Calu3 (cell line): ENCODE measurements at regions not wholly inside any gene's neighbourhood (a gene's known extent, or its start where the extent isn't known, plus 50 kb on each side); places are given as distances from the start of the nearest gene placed in this dataset.

Experiments
- BruUV-seq: library from RNA; stranded (reverse); fragments of 400-500 nt; replicated peaks from 2 replicates; lab custom pipeline; 2021; lab: Mats Ljungman, UMichigan
- CTCF ChIA-PET: fragments of 300-600 bp; sonication (Branson Sonifier 250); formaldehyde crosslinking; loops from one replicate; lab custom pipeline; 2022; ENCODE audit warnings: antibody characterized with exemption; lab: Charles Lee
- DNase-seq: peaks from one replicate; pipeline ENCODE4 v3.0.0; 2022
- H3K27ac Mint-ChIP-seq: one replicate; pipeline ENCODE4 v1.8.0; 2022; ENCODE audit warnings: mixed read lengths; ENCODE audit not compliant: unreplicated experiment
- H3K27me3 Mint-ChIP-seq: one replicate; pipeline ENCODE4 v1.8.0; 2022; ENCODE audit warnings: mixed read lengths; ENCODE audit not compliant: unreplicated experiment
- H3K36me3 Mint-ChIP-seq: one replicate; pipeline ENCODE4 v1.8.0; 2022; ENCODE audit warnings: mild to moderate bottlenecking, moderate library complexity, mixed read lengths; ENCODE audit not compliant: insufficient read depth, unreplicated experiment
- H3K4me1 Mint-ChIP-seq: one replicate; pipeline ENCODE4 v1.8.0; 2022; ENCODE audit warnings: mild to moderate bottlenecking, low read depth, mixed read lengths; ENCODE audit not compliant: unreplicated experiment
- H3K4me3 Mint-ChIP-seq: one replicate; pipeline ENCODE4 v1.8.0; 2022; ENCODE audit warnings: mild to moderate bottlenecking, low read depth, moderate library complexity, mixed read lengths; ENCODE audit not compliant: unreplicated experiment
- H3K9me3 Mint-ChIP-seq: one replicate; pipeline ENCODE4 v1.8.0; 2022; ENCODE audit warnings: low read depth, mixed read lengths; ENCODE audit not compliant: unreplicated experiment
- CTCF ChIP-seq: fragments of 200-600 bp; IDR thresholded peaks from one replicate; pipeline ENCODE4 v1.8.0; 2022; ENCODE audit warnings: antibody characterized with exemption; ENCODE audit not compliant: unreplicated experiment
- intact Hi-C: fragments of 100-400 bp; cut with micrococcal nuclease; formaldehyde crosslinking; loops from one replicate; pipeline ENCODE4 v1.10.0; 2022; ENCODE audit not compliant: unreplicated experiment

- peaks cover 11% of the 10 kb centered on the region for H3K9me3 Mint-ChIP-seq
- no peak overlapping the region for H3K4me3 Mint-ChIP-seq
- H3K4me1 Mint-ChIP-seq = no peaks in the 10 kb centered on the region
- intact Hi-C loops = no loop called here
- no peaks in the 10 kb centered on the region for H3K36me3 Mint-ChIP-seq
- BruUV-seq = no TSS peak
- peaks cover 90% of the 10 kb centered on the region for H3K27me3 Mint-ChIP-seq
- no peak overlapping the region for H3K27ac Mint-ChIP-seq
- DNase-seq = no peak
- CTCF ChIA-PET = interaction anchor here (0.6 kb wide), 1 partner anchor 124 kb away, joined by 4 read pairs; no protein-coding TSS in a partner anchor
- TF ChIP-seq CTCF = no peak
Observed at GRCh38 chr5:171573451-171574225, 154.2 kb downstream of the FGF18 start.

- TF ChIP-seq CTCF = no peak
- no TSS peak for BruUV-seq
- Mint-ChIP-seq H3K27ac (no peak overlapping the region), H3K27me3 (peaks cover 90% of the 10 kb centered on the region), H3K4me1 (no peaks in the 10 kb centered on the region), H3K4me3 (no peak overlapping the region), H3K9me3 (peaks cover 8% of the 10 kb centered on the region), H3K36me3 (no peaks in the 10 kb centered on the region)
- DNase-seq = no peak
- CTCF ChIA-PET = no interaction called here
- intact Hi-C loops = no loop called here
Observed at GRCh38 chr5:171574376-171574775, 154.9 kb downstream of the FGF18 start.

- peaks cover 90% of the 10 kb centered on the region for H3K27me3 Mint-ChIP-seq
- H3K36me3 Mint-ChIP-seq = no peaks in the 10 kb centered on the region
- H3K9me3 Mint-ChIP-seq = no peaks in the 10 kb centered on the region
- DNase-seq = no peak
- no peak overlapping the region for H3K4me3 Mint-ChIP-seq
- CTCF ChIA-PET = no interaction called here
- no peak for TF ChIP-seq CTCF
- intact Hi-C loops = no loop called here
- H3K4me1 Mint-ChIP-seq = no peaks in the 10 kb centered on the region
- no TSS peak for BruUV-seq
- H3K27ac Mint-ChIP-seq = no peak overlapping the region
Observed at GRCh38 chr5:171575386-171575785, 155.9 kb downstream of the FGF18 start.

- H3K36me3 Mint-ChIP-seq = no peaks in the 10 kb centered on the region
- H3K27ac Mint-ChIP-seq = no peak overlapping the region
- H3K27me3 Mint-ChIP-seq = peaks cover 91% of the 10 kb centered on the region
- CTCF ChIA-PET = no interaction called here
- no TSS peak for BruUV-seq
- H3K4me3 Mint-ChIP-seq = no peak overlapping the region
- DNase-seq = no peak
- no peaks in the 10 kb centered on the region for H3K9me3 Mint-ChIP-seq
- intact Hi-C loops = no loop called here
- H3K4me1 Mint-ChIP-seq = no peaks in the 10 kb centered on the region
- no peak for TF ChIP-seq CTCF
Observed at GRCh38 chr5:171575808-171576207, 156.4 kb downstream of the FGF18 start.
